Activated CD8-positive, alpha-beta T cell treated with anti-CD3 and anti-CD28 coated beads for 36 hours (primary cell): ENCODE measurements at regions not wholly inside any gene's neighbourhood (a gene's known extent, or its start where the extent isn't known, plus 50 kb on each side); places are given as distances from the start of the nearest gene placed in this dataset.
"Not testable (repeated sequence)": the region's sequence is repeated elsewhere in the genome, so short reads cannot be mapped to it uniquely, and the experiment has no call there.

Experiments used
- ATAC-seq: fragments of 200-7000 bp; cut with Tn5 transposase; one replicate; pipeline ENCODE4 v1.10.0; 2021; ENCODE audit warnings: mild to moderate bottlenecking, moderate library complexity
- CTCF ChIA-PET: fragments of 350-600 bp; sonication (Branson Sonifier 250); formaldehyde crosslinking; loops from one replicate; lab custom pipeline; 2021; ENCODE audit warnings: antibody characterized with exemption; lab: Charles Lee
- POLR2A ChIA-PET: fragments of 350-600 bp; sonication (Branson Sonifier 250); formaldehyde crosslinking; loops from one replicate; lab custom pipeline; 2021; ENCODE audit warnings: antibody characterized with exemption; lab: Charles Lee
- DNase-seq: peaks from one replicate; pipeline ENCODE4 v3.0.0-alpha.2; 2020
- H3K27ac Mint-ChIP-seq: one replicate; pipeline ENCODE4 v1.8.0; 2021; ENCODE audit warnings: mild to moderate bottlenecking, mixed read lengths
- H3K27me3 Mint-ChIP-seq: one replicate; pipeline ENCODE4 v1.8.0; 2021; ENCODE audit warnings: mixed read lengths
- H3K36me3 Mint-ChIP-seq: one replicate; pipeline ENCODE4 v1.8.0; 2021; ENCODE audit warnings: low read depth, mixed read lengths
- H3K4me1 Mint-ChIP-seq: one replicate; pipeline ENCODE4 v1.8.0; 2021; ENCODE audit warnings: low read depth, mixed read lengths
- H3K4me3 Mint-ChIP-seq: one replicate; pipeline ENCODE4 v1.8.0; 2021; ENCODE audit warnings: mild to moderate bottlenecking, moderate library complexity, mixed read lengths
- H3K9me3 Mint-ChIP-seq: one replicate; pipeline ENCODE4 v1.8.0; 2021; ENCODE audit warnings: mixed read lengths
- intact Hi-C: fragments of 100-400 bp; cut with micrococcal nuclease; formaldehyde crosslinking; loops from one replicate; pipeline ENCODE4 v1.10.0; 2022
- TF ChIP-seq, protein P1 (sequence below): fragments of 200-600 bp; IDR thresholded peaks from one replicate; pipeline ENCODE4 v1.8.0; 2022; ENCODE audit warnings: antibody characterized with exemption, mild to moderate bottlenecking

DNA sequence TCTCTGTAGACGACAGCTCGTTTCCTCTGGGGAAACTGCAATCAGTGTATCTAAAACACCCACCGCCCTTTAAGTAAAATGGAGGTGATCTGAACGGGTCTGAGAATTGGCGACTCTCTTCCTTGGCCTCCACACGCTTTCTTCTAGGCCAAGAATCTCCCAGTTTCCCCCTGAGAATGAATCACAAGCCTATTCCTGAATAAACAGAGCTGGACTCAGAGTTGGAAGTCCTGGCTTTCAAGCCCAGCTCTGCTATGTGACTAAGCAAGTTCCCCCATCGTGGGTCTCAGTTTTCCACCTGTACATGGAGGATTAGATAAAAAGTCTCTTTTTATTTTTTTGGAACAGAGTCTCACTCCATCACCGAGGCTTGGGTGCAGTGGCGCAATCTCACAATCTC is 200.4 kb downstream of the MN1 start:
- CTCF ChIA-PET = no interaction called here
- POLR2A ChIA-PET = no interaction called here
- no peak for ATAC-seq

DNA sequence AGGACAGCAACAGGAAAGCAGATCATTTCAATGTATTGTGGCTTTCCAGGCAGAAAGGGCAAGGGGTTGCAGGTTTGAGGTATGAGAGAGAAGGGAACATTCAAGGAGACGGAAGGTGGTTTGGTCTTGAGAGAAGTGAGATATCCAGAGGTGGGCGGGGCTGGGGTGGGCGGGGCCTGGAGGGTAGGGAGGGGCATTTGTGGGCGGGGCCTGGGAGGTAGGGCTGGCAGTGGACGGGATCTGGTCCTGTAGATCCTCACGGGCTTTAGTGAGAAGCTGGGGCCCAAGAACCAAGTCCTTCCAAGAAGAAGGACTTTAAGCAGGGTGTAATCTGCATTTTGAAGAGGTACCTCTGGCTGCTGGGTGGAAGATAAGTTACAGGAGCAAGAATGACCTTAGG is 199.2 kb downstream of the MN1 start:
- POLR2A ChIA-PET = no interaction called here
- DNase-seq (no peak), ATAC-seq (no peak)
- no peaks in the 10 kb centered on the region for H3K4me1 Mint-ChIP-seq
- H3K9me3 Mint-ChIP-seq = no peaks in the 10 kb centered on the region
- no peak overlapping the region for H3K4me3 Mint-ChIP-seq
- CTCF ChIA-PET = no interaction called here
- no peaks in the 10 kb centered on the region for H3K36me3 Mint-ChIP-seq
- H3K27ac Mint-ChIP-seq = no peak overlapping the region
- H3K27me3 Mint-ChIP-seq = peaks cover 2% of the 10 kb centered on the region
- TF ChIP-seq, protein P1, sequence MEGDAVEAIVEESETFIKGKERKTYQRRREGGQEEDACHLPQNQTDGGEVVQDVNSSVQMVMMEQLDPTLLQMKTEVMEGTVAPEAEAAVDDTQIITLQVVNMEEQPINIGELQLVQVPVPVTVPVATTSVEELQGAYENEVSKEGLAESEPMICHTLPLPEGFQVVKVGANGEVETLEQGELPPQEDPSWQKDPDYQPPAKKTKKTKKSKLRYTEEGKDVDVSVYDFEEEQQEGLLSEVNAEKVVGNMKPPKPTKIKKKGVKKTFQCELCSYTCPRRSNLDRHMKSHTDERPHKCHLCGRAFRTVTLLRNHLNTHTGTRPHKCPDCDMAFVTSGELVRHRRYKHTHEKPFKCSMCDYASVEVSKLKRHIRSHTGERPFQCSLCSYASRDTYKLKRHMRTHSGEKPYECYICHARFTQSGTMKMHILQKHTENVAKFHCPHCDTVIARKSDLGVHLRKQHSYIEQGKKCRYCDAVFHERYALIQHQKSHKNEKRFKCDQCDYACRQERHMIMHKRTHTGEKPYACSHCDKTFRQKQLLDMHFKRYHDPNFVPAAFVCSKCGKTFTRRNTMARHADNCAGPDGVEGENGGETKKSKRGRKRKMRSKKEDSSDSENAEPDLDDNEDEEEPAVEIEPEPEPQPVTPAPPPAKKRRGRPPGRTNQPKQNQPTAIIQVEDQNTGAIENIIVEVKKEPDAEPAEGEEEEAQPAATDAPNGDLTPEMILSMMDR = no peak
- intact Hi-C loops = no loop called here

More for the DNA sequence above, 200.4 kb downstream of the MN1 start:
- H3K27me3 Mint-ChIP-seq = peaks cover 2% of the 10 kb centered on the region
- no peak for DNase-seq
- no peaks in the 10 kb centered on the region for H3K9me3 Mint-ChIP-seq
- H3K4me1 Mint-ChIP-seq = no peaks in the 10 kb centered on the region
- H3K36me3 Mint-ChIP-seq = no peaks in the 10 kb centered on the region
- TF ChIP-seq, protein P1 = no peak
- intact Hi-C loops = no loop called here
- no peak overlapping the region for H3K27ac Mint-ChIP-seq
- no peak overlapping the region for H3K4me3 Mint-ChIP-seq

DNA sequence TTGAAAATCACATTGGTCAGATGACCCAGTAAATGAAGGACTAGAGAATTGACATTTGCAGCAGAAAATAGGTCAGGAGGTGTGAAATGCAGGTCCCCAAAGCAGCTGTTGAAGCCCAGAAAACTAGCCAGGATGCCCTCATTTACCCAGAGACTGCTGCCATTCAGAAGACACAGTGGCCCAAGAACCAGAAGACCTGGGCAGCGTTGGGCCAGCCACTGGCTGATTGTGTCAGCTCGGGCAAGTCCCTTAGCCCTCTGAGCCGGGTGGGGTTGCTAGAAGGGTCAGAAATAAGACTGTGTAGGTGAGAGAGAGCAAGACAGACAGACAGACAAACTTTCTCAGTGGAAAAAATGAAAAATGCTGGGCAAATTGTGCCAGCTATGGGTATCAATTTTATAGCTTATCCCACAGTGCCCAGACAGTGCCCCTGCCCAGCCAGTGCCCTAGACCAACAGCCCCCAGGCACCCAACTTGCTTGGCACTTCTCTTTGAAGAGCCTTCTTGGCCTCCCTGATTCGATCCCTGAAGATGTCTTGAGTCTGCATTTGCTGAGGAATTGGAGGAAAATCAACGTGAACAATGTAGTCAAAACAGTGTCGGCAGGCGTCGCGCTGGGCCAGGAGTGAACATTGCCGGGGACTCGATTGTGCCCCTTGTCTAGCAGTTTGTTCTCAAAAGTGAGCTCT is 198.3 kb downstream of the MN1 start:
- Mint-ChIP-seq H3K4me1 (no peaks in the 10 kb centered on the region), H3K9me3 (no peaks in the 10 kb centered on the region), H3K27me3 (peaks cover 2% of the 10 kb centered on the region), H3K4me3 (no peak overlapping the region), H3K36me3 (no peaks in the 10 kb centered on the region), H3K27ac (no peak overlapping the region)
- no peak for ATAC-seq
- no peak for DNase-seq
- TF ChIP-seq, protein P1 = no peak
- POLR2A ChIA-PET = no interaction called here
- intact Hi-C loops = no loop called here
- CTCF ChIA-PET = no interaction called here

DNA sequence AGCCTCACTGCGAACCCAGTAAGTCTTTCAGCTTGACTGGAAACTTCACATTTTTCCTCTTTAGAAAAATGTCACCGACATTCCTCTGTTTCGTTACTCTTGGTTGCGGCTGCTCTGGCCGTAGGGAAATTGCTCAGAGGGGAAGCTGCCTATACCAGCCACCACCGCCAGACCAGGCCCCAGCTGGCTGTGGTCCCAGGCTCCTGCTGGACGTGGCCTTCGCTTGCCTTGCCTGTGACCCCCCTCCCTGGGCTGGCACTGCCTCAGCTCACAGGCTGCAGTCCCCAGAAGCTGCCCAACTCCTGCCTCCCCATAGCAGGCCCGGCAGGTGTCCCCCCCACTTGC is 197.8 kb downstream of the MN1 start:
- Mint-ChIP-seq H3K27me3 (peaks cover 2% of the 10 kb centered on the region), H3K36me3 (no peaks in the 10 kb centered on the region), H3K4me3 (no peak overlapping the region), H3K27ac (no peak overlapping the region), H3K4me1 (no peaks in the 10 kb centered on the region), H3K9me3 (no peaks in the 10 kb centered on the region)
- DNase-seq = no peak
- TF ChIP-seq, protein P1 = no peak
- ChIA-PET POLR2A (no interaction called here), CTCF (no interaction called here)
- intact Hi-C loops = no loop called here
- no peak for ATAC-seq

DNA sequence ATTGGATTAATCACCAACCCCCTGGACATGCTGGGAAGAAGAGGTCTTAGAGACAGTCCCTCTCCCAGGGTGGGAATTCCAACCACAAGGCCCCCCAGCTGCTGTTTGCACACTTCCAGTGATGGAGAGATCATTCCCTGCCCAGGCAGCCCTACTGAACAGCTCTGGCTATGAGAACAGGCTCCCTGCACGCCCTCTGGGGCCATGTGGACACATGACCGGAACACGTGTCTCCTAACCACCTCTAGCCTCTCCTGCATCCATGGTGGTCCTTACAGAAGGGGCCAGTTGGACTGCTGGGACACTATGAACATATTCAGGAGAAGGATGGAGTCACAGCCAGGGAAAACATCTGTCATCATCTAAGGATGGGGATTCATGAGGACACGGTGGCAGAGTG is 196.2 kb downstream of the MN1 start:
- Mint-ChIP-seq H3K36me3 (no peaks in the 10 kb centered on the region), H3K27me3 (no peaks in the 10 kb centered on the region), H3K27ac (no peak overlapping the region), H3K4me3 (no peak overlapping the region), H3K4me1 (no peaks in the 10 kb centered on the region), H3K9me3 (no peaks in the 10 kb centered on the region)
- ATAC-seq = no peak
- POLR2A ChIA-PET = interaction anchor here (1.1 kb wide), 1 partner anchor 152 kb away, joined by 3 read pairs; no protein-coding TSS in a partner anchor
- intact Hi-C loops = no loop called here
- no peak for DNase-seq
- CTCF ChIA-PET = no interaction called here
- TF ChIP-seq, protein P1 = no peak

DNA sequence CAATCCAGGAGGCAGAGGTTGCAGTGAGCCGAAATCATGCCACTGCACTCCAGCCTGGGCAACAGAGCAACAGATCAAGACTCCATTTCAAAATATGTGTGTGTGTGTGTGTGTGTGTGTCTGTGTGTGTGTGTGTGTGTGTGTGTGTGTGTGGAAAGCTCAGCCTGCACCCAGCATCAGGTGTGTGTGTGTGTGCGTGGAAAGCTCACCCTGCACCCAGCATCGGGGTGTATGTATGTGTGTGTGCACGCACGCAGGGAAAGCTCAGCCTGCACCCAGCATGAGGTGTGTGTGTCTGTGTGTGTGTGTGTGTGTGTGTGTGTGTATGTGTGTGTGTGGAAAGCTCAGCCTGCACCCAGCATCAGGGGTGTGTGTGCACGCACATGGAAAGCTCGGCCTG is 193.8 kb downstream of the MN1 start:
- CTCF ChIA-PET, ATAC-seq, H3K27ac Mint-ChIP-seq, H3K4me3 Mint-ChIP-seq, H3K27me3 Mint-ChIP-seq, H3K9me3 Mint-ChIP-seq, DNase-seq, intact Hi-C loops, POLR2A ChIA-PET, H3K36me3 Mint-ChIP-seq, H3K4me1 Mint-ChIP-seq: not testable (repeated sequence)
